GM23338 (cell line): ENCODE measurements at regions not wholly inside any gene's neighbourhood (a gene's known extent, or its start where the extent isn't known, plus 50 kb on each side); places are given as distances from the start of the nearest gene placed in this dataset.

Source experiments
- EZH2phosphoT487 ChIP-seq: fragments of 200-600 bp; sonication (generic); IDR thresholded peaks from one replicate; pipeline ENCODE4 v1.8.1; 2018; ENCODE audit warnings: antibody characterized with exemption; ENCODE audit not compliant: unreplicated experiment
- TF ChIP-seq, protein P1 (sequence below), 2 experiments: fragments of 200-600 bp in 1 of 2; sonication (generic) in 1 of 2; conservative IDR thresholded peaks; 2 replicates each; pipeline versions ENCODE4 v1.5.1 to v1.6.1; 2016 to 2017; ENCODE audit warnings: antibody characterized with exemption in 2 of 2, low read depth in 2 of 2, mild to moderate bottlenecking in 2 of 2, moderate library complexity in 1 of 2

- TF ChIP-seq EZH2phosphoT487, result no peak
- TF ChIP-seq, protein P1, sequence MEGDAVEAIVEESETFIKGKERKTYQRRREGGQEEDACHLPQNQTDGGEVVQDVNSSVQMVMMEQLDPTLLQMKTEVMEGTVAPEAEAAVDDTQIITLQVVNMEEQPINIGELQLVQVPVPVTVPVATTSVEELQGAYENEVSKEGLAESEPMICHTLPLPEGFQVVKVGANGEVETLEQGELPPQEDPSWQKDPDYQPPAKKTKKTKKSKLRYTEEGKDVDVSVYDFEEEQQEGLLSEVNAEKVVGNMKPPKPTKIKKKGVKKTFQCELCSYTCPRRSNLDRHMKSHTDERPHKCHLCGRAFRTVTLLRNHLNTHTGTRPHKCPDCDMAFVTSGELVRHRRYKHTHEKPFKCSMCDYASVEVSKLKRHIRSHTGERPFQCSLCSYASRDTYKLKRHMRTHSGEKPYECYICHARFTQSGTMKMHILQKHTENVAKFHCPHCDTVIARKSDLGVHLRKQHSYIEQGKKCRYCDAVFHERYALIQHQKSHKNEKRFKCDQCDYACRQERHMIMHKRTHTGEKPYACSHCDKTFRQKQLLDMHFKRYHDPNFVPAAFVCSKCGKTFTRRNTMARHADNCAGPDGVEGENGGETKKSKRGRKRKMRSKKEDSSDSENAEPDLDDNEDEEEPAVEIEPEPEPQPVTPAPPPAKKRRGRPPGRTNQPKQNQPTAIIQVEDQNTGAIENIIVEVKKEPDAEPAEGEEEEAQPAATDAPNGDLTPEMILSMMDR (conservative IDR thresholded peaks at IDR 0.05; ENCODE audit: low read depth in 2 of 2), result no peak
These were observed 452.2 kb downstream of the XYLT1 start for GRCh38 chr16:17018585-17018939.
